ENCODE measurements at regions not wholly inside any gene's neighbourhood (a gene's known extent, or its start where the extent isn't known, plus 50 kb on each side); places are given as distances from the start of the nearest gene placed in this dataset.

DNA sequence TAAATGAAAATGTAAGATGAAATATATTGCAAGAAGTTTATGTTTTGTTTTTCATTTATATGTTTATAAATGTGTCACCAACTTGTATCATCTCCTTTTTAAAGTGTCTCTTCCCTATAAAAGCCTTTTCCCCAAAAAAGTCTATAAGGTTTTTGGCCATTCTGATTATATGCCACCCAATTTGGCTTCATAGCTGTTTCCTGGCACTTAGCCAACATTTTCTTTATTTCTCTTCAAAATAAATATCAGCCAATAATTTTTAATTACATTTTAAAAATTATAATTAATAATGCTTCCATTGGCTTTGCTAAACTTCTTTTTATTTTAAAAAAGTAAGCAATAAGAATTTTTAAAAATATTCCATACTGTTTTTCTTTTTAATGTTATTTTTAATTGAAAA is 171.8 kb downstream of the RASSF9 start:
- TF ChIP-seq, protein P1, sequence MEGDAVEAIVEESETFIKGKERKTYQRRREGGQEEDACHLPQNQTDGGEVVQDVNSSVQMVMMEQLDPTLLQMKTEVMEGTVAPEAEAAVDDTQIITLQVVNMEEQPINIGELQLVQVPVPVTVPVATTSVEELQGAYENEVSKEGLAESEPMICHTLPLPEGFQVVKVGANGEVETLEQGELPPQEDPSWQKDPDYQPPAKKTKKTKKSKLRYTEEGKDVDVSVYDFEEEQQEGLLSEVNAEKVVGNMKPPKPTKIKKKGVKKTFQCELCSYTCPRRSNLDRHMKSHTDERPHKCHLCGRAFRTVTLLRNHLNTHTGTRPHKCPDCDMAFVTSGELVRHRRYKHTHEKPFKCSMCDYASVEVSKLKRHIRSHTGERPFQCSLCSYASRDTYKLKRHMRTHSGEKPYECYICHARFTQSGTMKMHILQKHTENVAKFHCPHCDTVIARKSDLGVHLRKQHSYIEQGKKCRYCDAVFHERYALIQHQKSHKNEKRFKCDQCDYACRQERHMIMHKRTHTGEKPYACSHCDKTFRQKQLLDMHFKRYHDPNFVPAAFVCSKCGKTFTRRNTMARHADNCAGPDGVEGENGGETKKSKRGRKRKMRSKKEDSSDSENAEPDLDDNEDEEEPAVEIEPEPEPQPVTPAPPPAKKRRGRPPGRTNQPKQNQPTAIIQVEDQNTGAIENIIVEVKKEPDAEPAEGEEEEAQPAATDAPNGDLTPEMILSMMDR (IDR thresholded peaks at IDR 0.05): no peak
- no peak for TF ChIP-seq EP300 (IDR thresholded peaks at IDR 0.05)
- no peak for TF ChIP-seq POLR2AphosphoS5 (IDR thresholded peaks at IDR 0.05)
